GM03348 (cell line): ENCODE measurements at regions not wholly inside any gene's neighbourhood (a gene's known extent, or its start where the extent isn't known, plus 50 kb on each side); places are given as distances from the start of the nearest gene placed in this dataset.

Experiments used
- DNase-seq: peaks from one replicate; pipeline ENCODE4 v3.0.0; 2012; ENCODE audit warnings: low spot score

- no peak for DNase-seq
Measured at GRCh38 chr4:187238646-187239045, 515.0 kb upstream of the FAT1 start.

GRCh38 chr4:187251896-187252295, 528.2 kb upstream of the FAT1 start:
- DNase-seq, result no peak

- DNase-seq, result no peak
Measured at GRCh38 chr4:187256897-187257296, 533.2 kb upstream of the FAT1 start.

- DNase-seq, result no peak
Measured at GRCh38 chr4:187258651-187259401, 535.2 kb upstream of the FAT1 start.

GRCh38 chr4:187268940-187269339, 545.3 kb upstream of the FAT1 start:
- no peak for DNase-seq

- DNase-seq, result no peak
Measured at GRCh38 chr4:187270154-187270553, 546.5 kb upstream of the FAT1 start.

- DNase-seq, result no peak
Measured at GRCh38 chr4:187271848-187272247, 548.2 kb upstream of the FAT1 start.

GRCh38 chr4:187274153-187274552, 550.5 kb upstream of the FAT1 start:
- DNase-seq, result no peak

- DNase-seq, result peak; percentile 45
Measured at GRCh38 chr4:187276736-187277408, 553.2 kb upstream of the FAT1 start.

- peak; percentile 17 for DNase-seq
Measured at GRCh38 chr4:187283201-187283955, 559.7 kb upstream of the FAT1 start.

- peak; percentile 35 for DNase-seq
Measured at GRCh38 chr4:187286525-187286924, 562.9 kb upstream of the FAT1 start.

GRCh38 chr4:187289371-187289770, 565.7 kb upstream of the FAT1 start:
- DNase-seq, result peak; percentile 31

GRCh38 chr4:187294861-187295260, 571.2 kb upstream of the FAT1 start:
- DNase-seq, result no peak

- DNase-seq, result no peak
Measured at GRCh38 chr4:187301923-187302322, 578.3 kb upstream of the FAT1 start.

GRCh38 chr4:187302457-187303150, 578.9 kb upstream of the FAT1 start:
- DNase-seq, result peak; percentile 74

- no peak for DNase-seq
Measured at GRCh38 chr4:187304133-187304532, 580.5 kb upstream of the FAT1 start.

- DNase-seq, result no peak
Measured at GRCh38 chr4:187307131-187307530, 583.5 kb upstream of the FAT1 start.

GRCh38 chr4:187309456-187309855, 585.8 kb upstream of the FAT1 start:
- peak; percentile 35 for DNase-seq

GRCh38 chr4:187312299-187312698, 588.6 kb upstream of the FAT1 start:
- DNase-seq, result no peak

GRCh38 chr4:187317799-187318198, 594.1 kb upstream of the FAT1 start:
- no peak for DNase-seq

- DNase-seq, result peak; percentile 20
Measured at GRCh38 chr4:187321711-187322110, 598.1 kb upstream of the FAT1 start.

GRCh38 chr4:187332141-187332540, 608.5 kb upstream of the FAT1 start:
- no peak for DNase-seq
